Parathyroid adenoma (tissue), 2 donors: ENCODE measurements at regions not wholly inside any gene's neighbourhood (a gene's known extent, or its start where the extent isn't known, plus 50 kb on each side); places are given as distances from the start of the nearest gene placed in this dataset.

Experiments
- H2AFZ ChIP-seq: fragments of 300-600 bp; sonication (generic); one replicate; pipeline ENCODE4 v1.7.0; 2017; ENCODE audit warnings: antibody characterized with exemption, mild to moderate bottlenecking
- H3K27ac ChIP-seq: fragments of 300-600 bp; sonication (generic); one replicate; pipeline ENCODE4 v1.7.0; 2017
- H3K27me3 ChIP-seq: fragments of 300-600 bp; sonication (generic); one replicate; pipeline ENCODE4 v1.7.0; 2017; ENCODE audit warnings: low read length; ENCODE audit not compliant: control insufficient read depth, insufficient read depth
- H3K36me3 ChIP-seq: fragments of 300-600 bp; sonication (generic); one replicate; pipeline ENCODE4 v1.7.0; 2017; ENCODE audit warnings: low read length; ENCODE audit not compliant: control insufficient read depth, insufficient read depth
- H3K4me1 ChIP-seq: fragments of 300-600 bp; sonication (generic); one replicate; pipeline ENCODE4 v1.7.0; 2017; ENCODE audit warnings: control low read depth
- H3K4me2 ChIP-seq: fragments of 300-600 bp; sonication (generic); one replicate; pipeline ENCODE4 v1.7.0; 2017; ENCODE audit warnings: low read length
- H3K4me3 ChIP-seq: fragments of 300-600 bp; sonication (generic); one replicate; pipeline ENCODE4 v1.7.0; 2017; ENCODE audit warnings: low read depth, low read length
- H3K79me2 ChIP-seq: fragments of 300-600 bp; sonication (generic); one replicate; pipeline ENCODE4 v1.7.0; 2017; ENCODE audit warnings: control low read depth
- H3K9ac ChIP-seq: fragments of 300-600 bp; sonication (generic); one replicate; pipeline ENCODE4 v1.7.0; 2017; ENCODE audit warnings: mild to moderate bottlenecking
- H3K9me3 ChIP-seq: fragments of 300-600 bp; sonication (generic); one replicate; pipeline ENCODE4 v1.7.0; 2017; ENCODE audit warnings: low read length; ENCODE audit not compliant: control insufficient read depth
- TF ChIP-seq, protein P1 (sequence below): fragments of 300-600 bp; sonication (generic); IDR thresholded peaks from one replicate; pipeline ENCODE4 v1.7.0; 2017; ENCODE audit warnings: antibody characterized with exemption, mild to moderate bottlenecking
- donor health status: primary hyperparathyroidism.

DNA sequence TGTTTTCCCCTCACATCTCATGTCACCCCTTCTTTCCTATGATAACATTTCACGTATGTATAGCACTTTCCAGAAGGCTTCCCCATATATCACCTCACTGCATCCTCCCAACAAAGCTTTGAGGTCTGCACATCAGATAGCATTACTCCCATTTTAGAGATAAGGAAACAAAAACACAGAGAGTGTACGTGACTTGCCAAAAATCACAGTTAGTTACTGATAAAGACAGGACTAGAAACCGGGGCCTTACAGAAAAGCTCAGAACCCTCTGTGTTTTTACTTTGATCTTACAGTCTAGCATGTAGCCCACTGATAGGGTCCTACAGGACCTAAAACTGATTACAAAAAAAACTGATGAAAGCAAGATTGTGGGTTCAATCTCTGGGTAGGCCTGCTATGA, 202.9 kb upstream of the CDKN3 start:
- H3K4me2 ChIP-seq: no peak overlapping the region
- no peaks in the 10 kb centered on the region for H3K79me2 ChIP-seq
- H3K27me3 ChIP-seq: no peaks in the 10 kb centered on the region
- no peak overlapping the region for H2AFZ ChIP-seq
- no peak overlapping the region for H3K9ac ChIP-seq
- H3K27ac ChIP-seq: no peak overlapping the region
- H3K4me1 ChIP-seq: no peaks in the 10 kb centered on the region
- H3K4me3 ChIP-seq: no peak overlapping the region
- no peaks in the 10 kb centered on the region for H3K9me3 ChIP-seq
- TF ChIP-seq, protein P1, sequence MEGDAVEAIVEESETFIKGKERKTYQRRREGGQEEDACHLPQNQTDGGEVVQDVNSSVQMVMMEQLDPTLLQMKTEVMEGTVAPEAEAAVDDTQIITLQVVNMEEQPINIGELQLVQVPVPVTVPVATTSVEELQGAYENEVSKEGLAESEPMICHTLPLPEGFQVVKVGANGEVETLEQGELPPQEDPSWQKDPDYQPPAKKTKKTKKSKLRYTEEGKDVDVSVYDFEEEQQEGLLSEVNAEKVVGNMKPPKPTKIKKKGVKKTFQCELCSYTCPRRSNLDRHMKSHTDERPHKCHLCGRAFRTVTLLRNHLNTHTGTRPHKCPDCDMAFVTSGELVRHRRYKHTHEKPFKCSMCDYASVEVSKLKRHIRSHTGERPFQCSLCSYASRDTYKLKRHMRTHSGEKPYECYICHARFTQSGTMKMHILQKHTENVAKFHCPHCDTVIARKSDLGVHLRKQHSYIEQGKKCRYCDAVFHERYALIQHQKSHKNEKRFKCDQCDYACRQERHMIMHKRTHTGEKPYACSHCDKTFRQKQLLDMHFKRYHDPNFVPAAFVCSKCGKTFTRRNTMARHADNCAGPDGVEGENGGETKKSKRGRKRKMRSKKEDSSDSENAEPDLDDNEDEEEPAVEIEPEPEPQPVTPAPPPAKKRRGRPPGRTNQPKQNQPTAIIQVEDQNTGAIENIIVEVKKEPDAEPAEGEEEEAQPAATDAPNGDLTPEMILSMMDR: no peak
- H3K36me3 ChIP-seq: no peaks in the 10 kb centered on the region

DNA sequence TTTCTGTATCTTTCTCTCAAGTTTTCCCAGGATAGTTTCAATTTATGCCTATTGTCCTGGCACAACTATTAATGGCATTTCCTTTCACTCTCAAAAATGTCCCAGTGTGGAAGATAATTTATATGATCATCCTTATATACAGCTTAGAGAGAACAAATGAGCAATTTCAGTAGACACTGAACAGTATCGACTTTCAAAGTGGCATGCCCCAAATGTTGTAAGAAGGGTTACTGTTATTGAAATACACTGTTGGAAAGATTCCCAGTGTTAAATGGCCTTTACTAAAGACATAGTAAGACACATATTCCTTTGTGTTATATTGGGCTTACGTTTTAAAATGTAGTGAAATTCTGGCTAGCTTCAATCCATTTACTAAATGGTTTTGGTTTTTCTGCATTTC, 202.3 kb upstream of the CDKN3 start:
- H3K9me3 ChIP-seq: no peaks in the 10 kb centered on the region
- no peak overlapping the region for H2AFZ ChIP-seq
- no peaks in the 10 kb centered on the region for H3K4me1 ChIP-seq
- H3K27me3 ChIP-seq: no peaks in the 10 kb centered on the region
- no peak overlapping the region for H3K4me2 ChIP-seq
- no peak overlapping the region for H3K4me3 ChIP-seq
- no peak overlapping the region for H3K9ac ChIP-seq
- H3K27ac ChIP-seq: no peak overlapping the region
- no peaks in the 10 kb centered on the region for H3K79me2 ChIP-seq
- H3K36me3 ChIP-seq: no peaks in the 10 kb centered on the region
- TF ChIP-seq, protein P1: no peak

DNA sequence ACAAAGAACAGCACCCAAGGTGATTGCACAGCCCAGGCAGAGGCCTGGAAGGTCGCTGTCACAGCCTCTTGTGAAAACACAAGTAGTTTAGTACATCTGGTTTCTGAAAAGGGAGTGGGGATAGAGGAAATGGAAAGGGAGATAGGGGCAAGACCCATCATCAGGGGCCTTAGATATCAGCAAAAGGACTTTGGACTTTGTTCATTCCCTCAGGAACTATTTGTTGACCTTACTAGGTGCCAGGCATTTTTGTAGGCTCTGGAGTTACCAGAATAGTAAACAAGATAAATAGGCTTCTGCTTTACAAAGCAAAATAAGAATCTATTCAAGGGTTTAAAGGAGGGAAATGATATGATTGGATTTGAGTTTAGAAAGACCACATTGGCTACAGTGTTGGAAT, 199.4 kb upstream of the CDKN3 start:
- H3K36me3 ChIP-seq: no peaks in the 10 kb centered on the region
- no peaks in the 10 kb centered on the region for H3K79me2 ChIP-seq
- no peaks in the 10 kb centered on the region for H3K27me3 ChIP-seq
- no peak overlapping the region for H3K4me2 ChIP-seq
- no peak overlapping the region for H2AFZ ChIP-seq
- no peaks in the 10 kb centered on the region for H3K4me1 ChIP-seq
- no peak overlapping the region for H3K27ac ChIP-seq
- no peak overlapping the region for H3K4me3 ChIP-seq
- no peaks in the 10 kb centered on the region for H3K9me3 ChIP-seq
- TF ChIP-seq, protein P1: no peak
- no peak overlapping the region for H3K9ac ChIP-seq

DNA sequence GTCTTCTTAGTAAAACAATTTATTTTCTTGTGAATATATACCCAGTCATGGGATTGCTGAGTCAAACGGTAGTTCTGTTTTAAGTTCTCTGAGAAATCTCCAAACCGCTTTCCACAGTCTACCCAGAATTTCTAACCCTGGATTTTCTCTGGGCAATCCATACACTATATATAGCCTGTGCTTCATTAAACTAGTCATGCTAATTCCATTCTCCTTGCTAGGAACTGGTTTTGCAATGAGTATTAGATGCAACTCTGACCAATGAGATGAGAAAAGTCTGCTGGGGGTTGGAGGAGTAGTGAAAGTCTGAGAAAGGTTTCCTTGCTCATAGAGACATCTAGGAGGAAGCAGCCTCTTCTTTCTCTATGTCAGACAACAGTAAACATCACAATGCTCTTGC, 196.1 kb upstream of the CDKN3 start:
- Histone ChIP-seq H3K9me3 (no peaks in the 10 kb centered on the region), H3K36me3 (no peaks in the 10 kb centered on the region), H3K4me3 (no peak overlapping the region), H3K4me1 (no peaks in the 10 kb centered on the region), H3K4me2 (no peak overlapping the region), H3K9ac (no peak overlapping the region), H2AFZ (no peak overlapping the region), H3K27ac (no peak overlapping the region), H3K79me2 (no peaks in the 10 kb centered on the region), H3K27me3 (no peaks in the 10 kb centered on the region)
- TF ChIP-seq, protein P1: no peak

DNA sequence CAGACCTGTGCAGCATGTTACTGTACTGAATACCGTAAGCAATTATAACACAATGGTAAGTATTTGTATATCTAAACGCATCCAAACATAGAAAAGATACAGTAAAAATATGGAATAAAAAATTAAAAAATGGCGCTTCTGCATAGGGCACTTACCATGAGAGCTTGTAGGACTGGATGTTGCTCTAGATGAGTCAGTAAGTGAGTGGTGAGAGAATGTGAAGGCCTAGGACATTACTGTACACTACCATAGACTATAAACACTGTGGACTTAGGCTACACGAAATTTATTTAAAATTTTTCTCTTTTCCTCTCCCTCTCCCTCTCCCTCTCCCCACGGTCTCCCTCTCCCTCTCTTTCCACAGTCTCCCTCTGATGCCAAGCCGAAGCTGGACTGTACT, 194.5 kb upstream of the CDKN3 start:
- no peaks in the 10 kb centered on the region for H3K79me2 ChIP-seq
- H3K4me2 ChIP-seq: no peak overlapping the region
- no peaks in the 10 kb centered on the region for H3K9me3 ChIP-seq
- H3K4me3 ChIP-seq: no peak overlapping the region
- H2AFZ ChIP-seq: no peak overlapping the region
- no peak overlapping the region for H3K27ac ChIP-seq
- no peaks in the 10 kb centered on the region for H3K27me3 ChIP-seq
- no peaks in the 10 kb centered on the region for H3K4me1 ChIP-seq
- H3K36me3 ChIP-seq: no peaks in the 10 kb centered on the region
- TF ChIP-seq, protein P1: no peak
- H3K9ac ChIP-seq: no peak overlapping the region
